Kidney (tissue), 13 donors: ENCODE measurements at regions not wholly inside any gene's neighbourhood (a gene's known extent, or its start where the extent isn't known, plus 50 kb on each side); places are given as distances from the start of the nearest gene placed in this dataset.

ENCODE experiments used
- DNase-seq, 5 donors: peaks; one replicate each; pipeline ENCODE4 v3.0.0-alpha.2; 2013 to 2020
- FAIRE-seq: peaks from 2 replicates; lab custom pipeline; 2012; peaks lifted over from hg19 to GRCh38; lab: Jason Lieb, UNC
- H3K27ac ChIP-seq, 2 donors: one replicate each; pipeline ENCODE4 v1.7.0; 2013; ENCODE audit warnings: low read depth in 2 of 2, low read length in 2 of 2, inconsistent platforms in 1 of 2
- H3K27me3 ChIP-seq: one replicate; pipeline ENCODE4 v1.7.1; 2013; ENCODE audit warnings: low read length, inconsistent platforms; ENCODE audit not compliant: control insufficient read depth, insufficient read depth
- H3K36me3 ChIP-seq, 3 donors: one replicate each; pipeline versions ENCODE4 v1.7.0 to v1.7.1; 2013; ENCODE audit warnings: low read length in 3 of 3, control low read depth in 1 of 3, inconsistent platforms in 1 of 3; ENCODE audit not compliant: insufficient read depth in 3 of 3, control insufficient read depth in 2 of 3
- H3K4me1 ChIP-seq, 3 donors: one replicate each; pipeline versions ENCODE4 v1.7.0 to v1.7.1; 2013; ENCODE audit warnings: low read length in 3 of 3, inconsistent platforms in 1 of 3, low read depth in 1 of 3; ENCODE audit not compliant: control insufficient read depth in 2 of 3, insufficient read depth in 2 of 3
- H3K4me3 ChIP-seq, 3 donors: one replicate each; pipeline versions ENCODE4 v1.7.0 to v1.8.1; 2013; ENCODE audit warnings: low read length in 3 of 3, control low read depth in 1 of 3, inconsistent platforms in 1 of 3
- H3K9ac ChIP-seq, 3 donors: one replicate each; pipeline versions ENCODE4 v1.7.0 to v1.7.1; 2013; ENCODE audit warnings: low read length in 3 of 3, control low read depth in 1 of 3, inconsistent platforms in 1 of 3
- H3K9me3 ChIP-seq, 3 donors: one replicate each; pipeline versions ENCODE4 v1.7.0 to v1.7.1; 2013; ENCODE audit warnings: low read length in 3 of 3, control low read depth in 1 of 3, inconsistent platforms in 1 of 3; ENCODE audit not compliant: control insufficient read depth in 2 of 3, insufficient read depth in 1 of 3
- CTCF ChIP-seq: IDR thresholded peaks from 3 replicates; pipeline ENCODE4 v1.5.1; 2012; ENCODE audit warnings: mild to moderate bottlenecking, moderate library complexity, borderline replicate concordance; ENCODE audit not compliant: insufficient read depth; ENCODE audit errors: extremely low read depth
- intact Hi-C: fragments of 100-400 bp; cut with DNase I; formaldehyde crosslinking; loops from one replicate; pipeline ENCODE4 v1.11.1; 2022
- donor health status: control.
- donor health status: control.
- donor health status: control.
- donor health status: control.
- donor health status: control.
- donor health status: DM: yes; HTN: yes; CAD: no.
- donor health status: Normal renal cell carcinoma (clear cell type).

- H3K27ac ChIP-seq = no peak overlapping the region
- no peak overlapping the region for H3K9ac ChIP-seq
- FAIRE-seq (no peak), DNase-seq (no peak)
- peaks cover 0 to 4% (median 0%) of the 10 kb centered on the region in 3 donors for H3K4me1 ChIP-seq
- H3K27me3 ChIP-seq = no peaks in the 10 kb centered on the region
- no peak for TF ChIP-seq CTCF
- no peaks in the 10 kb centered on the region for H3K9me3 ChIP-seq
- no peak overlapping the region for H3K4me3 ChIP-seq
- intact Hi-C loops = no loop called here
- H3K36me3 ChIP-seq = no peaks in the 10 kb centered on the region
These were observed 57.4 kb upstream of the HECTD2 start for GRCh38 chr10:91352760-91353159.

- Histone ChIP-seq H3K9me3 (no peaks in the 10 kb centered on the region), H3K4me3 (no peak overlapping the region), H3K4me1 (peaks cover 0 to 4% (median 0%) of the 10 kb centered on the region in 3 donors), H3K27ac (no peak overlapping the region), H3K36me3 (no peaks in the 10 kb centered on the region), H3K9ac (no peak overlapping the region), H3K27me3 (no peaks in the 10 kb centered on the region)
- no peak for DNase-seq
- TF ChIP-seq CTCF = no peak
- FAIRE-seq = no peak
- intact Hi-C loops = no loop called here
These were observed 55.7 kb upstream of the HECTD2 start for GRCh38 chr10:91354166-91355075.

GRCh38 chr10:91355998-91356397, 54.1 kb upstream of the HECTD2 start:
- FAIRE-seq (no peak), DNase-seq (no peak)

More at GRCh38 chr10:91355998-91356397, 54.1 kb upstream of the HECTD2 start:
- Histone ChIP-seq H3K27me3 (no peaks in the 10 kb centered on the region), H3K4me3 (no peak overlapping the region), H3K27ac (no peak overlapping the region), H3K4me1 (no peaks in the 10 kb centered on the region), H3K36me3 (no peaks in the 10 kb centered on the region), H3K9ac (no peak overlapping the region), H3K9me3 (no peaks in the 10 kb centered on the region)
- intact Hi-C loops = no loop called here
- TF ChIP-seq CTCF = no peak
